GM19043 (cell line): ENCODE measurements at regions not wholly inside any gene's neighbourhood (a gene's known extent, or its start where the extent isn't known, plus 50 kb on each side); places are given as distances from the start of the nearest gene placed in this dataset.

Source experiments
- ATAC-seq: cut with Tn5 transposase; IDR thresholded peaks from one replicate; pipeline ENCODE4 v1.9.1; 2021; ENCODE audit warnings: low read depth; ENCODE audit not compliant: unreplicated experiment

DNA sequence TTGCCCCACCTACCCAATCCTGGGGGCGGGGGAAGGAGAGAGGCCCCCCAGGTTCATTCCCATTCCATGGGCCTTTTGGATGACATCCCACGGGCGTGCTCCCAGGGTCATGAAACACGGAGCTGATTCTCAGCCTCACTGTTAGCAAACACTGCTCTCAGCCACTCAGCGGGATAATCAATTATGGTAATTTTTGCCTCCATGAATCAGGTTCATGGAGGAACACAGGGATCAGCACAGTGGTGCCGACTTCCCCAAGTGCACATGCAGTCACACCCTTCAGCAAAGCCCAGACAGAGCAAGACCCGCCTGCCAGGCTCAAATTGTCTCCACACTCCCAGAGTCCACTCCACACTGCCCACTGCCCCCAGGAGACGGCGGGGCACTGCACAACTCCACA is 164.6 kb downstream of the ENGASE start:
- no peak for ATAC-seq

DNA sequence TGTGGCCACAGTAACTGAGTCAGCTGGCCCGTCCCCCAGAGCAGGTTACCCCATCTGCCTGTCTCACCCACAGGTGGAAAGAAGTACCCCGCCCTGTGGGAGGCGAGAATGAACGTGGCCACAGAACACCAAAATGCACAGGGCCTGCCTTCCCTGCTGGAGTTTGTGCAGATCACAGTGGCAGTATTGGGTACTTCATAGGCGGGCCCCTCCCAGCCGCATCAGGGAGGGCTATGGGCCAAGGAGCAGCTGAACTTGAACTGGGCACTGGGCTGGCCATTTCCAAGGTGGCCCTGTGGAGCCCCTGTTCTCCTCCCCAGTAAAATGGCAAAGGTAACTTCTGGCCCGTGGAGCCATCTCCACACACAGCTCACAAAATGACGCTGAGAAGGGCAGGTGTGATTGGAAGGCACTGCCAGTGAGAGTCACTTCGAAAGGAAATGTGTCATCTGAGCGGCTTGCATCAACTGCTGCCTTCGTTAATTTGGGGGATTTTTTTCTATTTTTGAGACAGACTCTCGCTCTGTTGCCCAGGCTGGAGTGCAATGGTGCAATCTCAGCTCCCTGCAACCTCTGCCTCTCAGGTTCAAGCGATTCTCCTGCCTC is 162.9 kb downstream of the ENGASE start:
- ATAC-seq = no peak

DNA sequence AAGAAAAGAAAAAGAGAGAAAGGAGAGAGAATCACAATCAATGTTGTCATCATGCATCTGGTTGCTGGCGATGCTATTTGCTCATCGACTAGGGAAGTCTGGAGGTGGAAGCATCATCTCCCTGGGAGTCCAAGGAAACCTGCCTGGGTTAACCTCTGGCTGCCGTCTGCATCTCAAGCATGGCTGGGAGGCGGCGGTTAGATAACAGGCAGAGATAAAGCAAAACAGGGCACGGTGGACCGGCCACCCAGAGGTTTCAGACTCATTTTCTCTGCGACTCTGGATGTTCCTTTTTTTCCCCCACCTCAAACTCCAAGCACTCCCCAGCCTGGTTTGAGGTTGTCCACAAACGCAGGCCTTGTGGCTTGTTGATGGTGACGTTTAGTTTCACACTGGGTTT is 161.2 kb downstream of the ENGASE start:
- ATAC-seq = no peak

DNA sequence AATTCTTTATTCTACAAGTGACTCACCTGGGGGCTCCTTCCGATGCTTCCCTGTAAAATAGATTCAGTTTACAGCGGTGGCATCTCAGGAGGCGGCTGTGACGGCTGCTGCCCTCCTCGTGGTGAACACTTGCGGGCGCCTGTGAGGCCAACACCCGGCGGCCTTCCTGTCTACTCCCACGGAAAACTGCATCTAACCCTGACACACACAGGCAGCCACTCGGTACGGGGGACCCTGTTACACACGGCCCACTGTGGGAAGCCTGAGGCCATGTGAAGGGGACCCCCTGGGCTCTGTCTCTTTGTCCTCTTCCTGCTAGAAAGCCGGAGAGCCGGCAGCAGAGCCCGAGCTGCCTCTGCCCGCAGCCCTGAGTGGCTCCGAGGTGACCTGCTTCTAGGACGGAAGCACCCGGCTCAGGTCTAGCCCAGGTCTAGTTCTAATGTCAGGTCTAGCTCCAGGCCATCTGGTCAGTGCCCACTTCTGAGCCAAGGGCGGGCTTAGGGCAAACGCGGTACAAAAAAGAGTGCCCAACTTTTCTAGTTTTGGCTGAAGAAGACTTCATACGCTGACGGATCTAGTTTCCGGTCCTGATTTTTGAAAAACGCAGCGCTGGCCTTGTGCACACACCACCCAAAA is 159.4 kb downstream of the ENGASE start:
- ATAC-seq = no peak

DNA sequence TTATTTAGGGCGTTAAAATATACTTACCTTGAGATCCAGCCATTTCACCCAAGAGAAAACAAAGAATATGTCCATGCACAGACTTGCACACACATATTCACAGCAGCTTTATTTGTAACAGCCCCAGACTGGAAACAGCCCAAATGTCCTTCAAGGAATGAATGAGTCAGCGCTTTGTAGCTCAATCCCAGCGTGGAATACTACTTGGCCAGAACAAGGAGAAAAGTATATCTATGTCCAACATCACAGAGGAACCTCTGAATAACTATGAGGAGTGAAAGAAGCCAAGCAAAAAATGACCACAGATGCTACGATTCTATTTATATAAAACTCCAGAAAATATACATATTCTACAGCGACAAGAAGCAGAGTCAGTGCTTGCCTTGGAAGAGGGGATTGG is 158.3 kb downstream of the ENGASE start:
- no peak for ATAC-seq

DNA sequence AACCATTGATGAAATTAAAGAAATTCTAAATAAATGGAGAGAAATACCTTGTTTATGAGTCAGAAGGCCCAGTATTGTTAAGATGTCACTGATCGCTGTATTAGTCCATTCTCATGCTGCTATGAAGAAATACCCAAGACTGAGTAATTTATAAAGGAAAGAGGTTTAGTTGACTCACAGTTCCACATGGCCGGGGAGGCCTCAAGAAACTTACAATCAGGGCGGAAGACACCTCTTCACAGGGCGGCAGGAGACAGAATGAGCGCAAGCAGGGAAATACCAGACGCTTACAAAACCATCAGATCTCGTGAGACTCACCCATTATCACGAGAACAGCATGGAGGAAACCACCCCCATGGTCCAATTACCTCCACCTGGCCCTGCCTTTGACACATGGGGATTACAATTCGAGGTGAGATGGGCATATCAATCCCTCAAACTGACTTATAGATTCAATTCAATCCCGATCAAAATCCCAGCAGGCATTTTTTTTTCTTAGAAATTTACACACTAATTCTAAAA is 157.2 kb downstream of the ENGASE start:
- no peak for ATAC-seq

DNA sequence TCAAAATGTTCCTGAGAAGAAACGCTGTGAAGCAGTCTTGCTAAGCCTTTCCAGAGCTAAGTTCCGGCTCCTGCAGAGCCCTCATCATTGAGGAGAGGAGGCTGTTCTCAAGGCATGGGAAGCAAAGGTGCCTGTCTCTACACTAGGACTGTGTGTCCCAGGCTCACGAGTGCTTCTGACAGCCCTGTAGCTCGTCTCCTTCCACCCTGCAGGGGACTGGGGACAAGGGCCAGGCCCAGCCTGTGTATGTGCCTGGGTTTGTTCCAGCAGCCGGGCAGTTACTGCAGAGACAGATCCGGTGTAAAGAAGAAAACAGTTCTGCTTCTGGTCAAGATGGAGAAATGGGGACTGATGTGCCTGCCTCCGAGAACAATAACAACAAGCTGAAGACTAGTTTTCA is 156.0 kb downstream of the ENGASE start:
- ATAC-seq = no peak

DNA sequence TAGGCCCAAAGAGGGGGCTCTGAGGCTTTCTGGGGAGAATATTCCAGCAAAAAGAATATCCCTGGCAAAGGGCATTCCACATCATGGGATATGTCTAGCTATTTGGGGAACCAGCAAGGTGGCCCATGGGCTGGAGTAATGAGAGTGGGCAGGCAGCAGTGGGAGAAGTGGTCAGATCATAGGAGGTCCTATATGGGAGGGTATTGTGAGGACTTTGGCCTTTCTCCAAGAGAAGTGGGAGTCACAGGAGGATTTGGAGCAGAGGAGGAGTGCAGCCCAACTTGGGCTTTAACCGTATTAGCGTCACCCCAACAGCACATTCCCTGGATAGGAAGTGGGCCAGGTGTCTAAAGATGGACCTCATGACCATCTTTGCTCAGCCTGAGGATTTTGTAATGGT is 151.4 kb downstream of the ENGASE start:
- ATAC-seq = no peak

DNA sequence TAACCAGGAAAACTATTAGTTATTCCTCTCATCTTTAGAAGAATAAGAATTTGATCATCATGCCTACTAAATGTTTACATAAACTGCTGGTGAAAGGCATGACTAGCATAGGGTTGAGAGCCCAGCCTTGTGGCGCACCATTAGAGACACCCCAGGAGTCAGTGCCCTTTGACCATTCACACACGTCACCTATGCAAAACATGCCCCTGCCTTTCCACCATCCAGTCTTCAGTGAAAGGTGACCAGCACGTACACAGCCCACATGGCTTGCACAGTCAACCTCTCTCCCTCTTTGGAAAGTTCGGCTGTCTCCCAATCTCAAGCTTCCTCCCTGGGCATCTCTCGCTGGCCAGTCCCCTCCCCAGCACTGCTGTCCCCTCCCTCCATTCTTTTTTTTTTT is 150.3 kb downstream of the ENGASE start:
- ATAC-seq = no peak

DNA sequence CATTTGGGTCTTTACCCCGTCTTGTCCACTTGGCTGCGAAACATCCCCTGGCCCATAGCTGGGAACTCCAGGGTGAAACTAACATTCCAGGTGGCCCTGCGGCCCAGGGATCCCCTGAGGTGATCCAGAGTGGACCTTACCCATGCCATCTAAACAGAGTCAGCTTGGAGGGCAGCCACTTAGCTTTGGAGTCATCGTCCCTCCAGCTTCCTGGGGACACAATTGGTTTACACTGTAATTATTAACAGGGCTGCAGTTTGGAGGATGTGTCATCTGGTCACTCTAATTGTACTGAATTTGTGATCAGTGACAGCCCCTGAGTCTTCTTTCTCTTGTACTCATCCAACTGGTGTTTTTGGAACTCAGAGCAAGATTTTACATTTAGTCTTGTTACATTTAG is 149.9 kb downstream of the ENGASE start:
- no peak for ATAC-seq

DNA sequence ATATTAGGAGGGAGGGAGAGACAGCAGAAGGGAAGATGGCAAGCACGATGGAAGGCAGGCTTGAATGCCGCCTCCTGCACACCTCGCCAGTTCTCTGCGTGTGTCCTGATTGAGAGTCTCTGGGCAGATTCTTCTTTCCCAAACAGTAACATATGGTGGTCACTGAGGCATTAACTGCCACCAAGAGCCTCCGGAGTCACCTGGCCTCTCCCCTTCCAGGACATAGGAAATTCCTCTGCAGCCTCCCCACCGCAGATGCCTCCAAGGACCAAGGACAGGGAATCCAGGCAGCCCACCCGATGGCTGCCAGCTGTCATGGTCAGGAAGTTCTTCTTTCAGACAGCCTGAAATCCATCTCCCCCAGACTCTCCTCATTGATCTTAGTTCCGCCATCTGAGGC is 149.3 kb downstream of the ENGASE start:
- ATAC-seq = no peak

DNA sequence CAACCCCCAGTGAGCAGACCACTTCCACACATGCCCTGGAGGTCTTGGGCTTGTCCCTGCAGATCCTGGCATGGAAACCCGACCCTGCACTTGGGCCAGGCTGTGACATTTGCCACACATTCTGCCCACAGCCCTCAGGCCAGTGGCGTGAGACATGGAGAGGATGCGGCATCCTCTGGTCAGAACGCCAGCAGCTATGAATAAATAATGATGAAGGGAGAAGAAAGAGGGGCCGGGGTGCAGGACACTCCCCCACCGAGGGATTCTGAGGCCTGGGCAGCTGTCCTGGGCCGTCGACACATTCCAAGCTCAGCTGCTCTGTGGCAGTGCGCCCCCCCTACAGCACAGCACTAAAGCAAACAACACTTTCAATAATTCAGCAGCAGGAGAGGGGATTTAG is 148.8 kb downstream of the ENGASE start:
- ATAC-seq = no peak

DNA sequence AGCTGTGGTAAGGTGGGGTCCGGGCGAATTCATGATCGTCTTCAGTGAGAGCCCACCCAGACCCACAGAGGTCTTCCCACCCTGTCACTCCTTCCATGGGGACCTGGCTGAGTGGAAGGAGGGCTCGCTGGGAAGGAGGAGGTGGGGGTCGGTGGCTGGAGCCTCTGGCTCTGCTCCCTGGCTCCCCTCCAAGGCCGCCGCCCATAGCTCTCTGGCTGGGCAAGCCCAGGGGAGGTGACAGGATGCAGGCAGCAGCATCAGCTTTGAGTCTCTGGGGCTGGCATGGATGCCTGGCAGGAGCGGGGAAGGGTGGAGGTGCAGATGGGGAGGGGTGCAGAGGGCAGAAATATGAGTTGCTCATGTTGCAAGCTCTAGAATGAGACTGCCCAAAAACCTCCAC is 147.0 kb downstream of the ENGASE start:
- no peak for ATAC-seq

DNA sequence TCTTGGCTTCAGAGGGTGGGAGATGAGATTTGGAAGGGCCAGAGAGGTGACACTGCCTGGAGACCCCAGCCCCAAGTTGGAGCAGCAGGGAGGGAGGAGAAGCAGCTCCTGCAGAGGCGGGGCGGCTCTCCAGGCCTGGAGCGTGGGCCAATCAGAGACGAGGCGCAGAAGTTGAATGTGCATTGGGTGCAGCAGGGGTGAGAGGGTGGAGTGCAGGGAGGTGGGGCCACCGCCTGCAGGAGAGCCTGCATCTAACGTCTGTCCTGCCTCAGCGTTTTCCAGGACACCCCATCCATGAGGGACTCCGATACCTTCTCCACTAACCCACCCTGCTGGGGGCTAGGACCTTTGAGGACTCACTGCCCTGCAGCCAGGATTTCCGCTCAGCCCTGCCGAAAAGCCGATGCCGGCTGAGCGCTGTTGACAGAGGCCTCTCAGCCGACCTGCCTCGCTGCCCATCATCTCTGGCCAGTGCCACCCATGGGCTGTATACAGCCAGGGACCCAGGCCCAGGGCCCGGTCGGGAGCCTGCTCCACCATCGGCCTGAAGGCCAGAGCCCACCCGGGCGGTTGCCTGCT is 146.2 kb downstream of the ENGASE start:
- ATAC-seq = no peak

DNA sequence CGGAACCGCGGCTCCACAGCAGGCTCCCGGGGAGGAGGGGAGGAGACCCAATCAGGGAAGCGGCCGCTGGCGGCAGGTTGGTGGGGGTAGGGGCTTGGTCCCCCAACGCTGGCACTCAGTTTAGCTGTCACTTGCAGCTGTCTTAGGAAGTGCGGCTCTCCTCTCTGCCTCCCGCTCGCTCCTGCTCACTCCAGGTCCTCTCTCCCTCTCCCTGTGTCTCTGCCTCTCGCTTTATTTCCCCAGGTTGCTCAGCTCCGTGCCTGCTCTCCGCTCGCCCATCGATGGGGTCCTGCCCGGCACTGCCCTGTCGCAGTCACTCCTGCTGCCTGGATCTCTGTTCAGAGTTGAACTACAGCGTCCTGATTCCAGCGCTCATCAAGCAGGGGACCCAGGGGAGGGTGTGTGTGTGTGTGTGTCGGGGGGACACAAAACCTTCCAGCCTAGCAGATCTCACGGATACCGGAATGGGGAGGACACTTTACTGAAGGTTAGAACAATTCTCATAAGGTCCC is 145.6 kb downstream of the ENGASE start:
- no peak for ATAC-seq

DNA sequence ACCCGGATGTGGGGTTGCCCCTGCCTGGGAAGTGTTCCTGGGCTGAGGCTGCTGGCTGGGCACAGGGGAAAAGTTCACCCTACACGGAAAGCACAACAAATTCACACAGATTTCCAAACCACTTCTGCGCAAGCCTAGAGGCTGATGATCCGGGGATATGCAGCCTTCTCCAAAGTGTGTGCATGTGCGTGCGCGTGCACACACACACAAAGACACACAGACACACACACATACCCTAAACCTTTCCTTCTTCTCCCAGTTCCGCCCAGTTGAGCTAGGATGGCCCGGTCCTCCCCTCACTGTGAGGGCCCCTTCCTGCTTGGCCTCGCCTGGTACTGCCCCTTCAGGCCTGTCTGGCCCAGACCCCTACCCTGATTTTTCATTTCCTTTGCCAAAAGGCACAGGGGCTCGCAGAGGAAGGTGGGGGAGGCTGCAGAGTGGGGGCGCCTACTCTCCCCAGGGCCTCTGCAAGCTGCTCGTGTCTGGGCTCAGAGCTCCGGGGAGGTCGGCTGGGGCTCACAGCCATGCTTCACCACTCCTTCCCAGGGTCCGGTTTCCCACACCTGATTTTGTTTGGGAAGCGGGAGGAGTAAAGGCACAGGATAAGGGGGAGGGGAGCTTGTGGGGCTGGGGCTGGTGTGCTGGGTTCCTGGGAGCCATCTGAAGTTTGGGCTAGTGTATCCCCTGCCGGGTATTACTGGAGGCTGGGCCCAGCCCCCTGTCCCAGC is 144.7 kb downstream of the ENGASE start:
- no peak for ATAC-seq

DNA sequence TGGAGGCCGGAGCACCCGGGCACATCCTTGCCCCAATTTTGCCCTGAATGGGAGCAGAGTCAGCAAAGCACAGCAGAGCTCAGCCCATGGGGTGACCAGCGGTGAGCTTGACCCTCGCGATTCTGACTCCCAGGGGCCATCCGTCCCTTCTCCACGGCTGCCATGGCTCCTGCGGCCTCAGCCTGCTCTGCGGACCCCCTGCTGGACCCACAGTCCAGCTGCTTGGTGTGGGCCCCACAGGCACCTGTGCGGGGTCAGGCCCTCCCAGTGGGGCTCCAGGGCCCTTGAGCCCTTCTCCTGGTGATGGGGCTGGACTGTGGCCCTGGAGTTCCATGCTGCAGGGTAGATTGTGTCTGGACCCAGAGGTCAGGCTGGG is 144.2 kb downstream of the ENGASE start:
- ATAC-seq = no peak

DNA sequence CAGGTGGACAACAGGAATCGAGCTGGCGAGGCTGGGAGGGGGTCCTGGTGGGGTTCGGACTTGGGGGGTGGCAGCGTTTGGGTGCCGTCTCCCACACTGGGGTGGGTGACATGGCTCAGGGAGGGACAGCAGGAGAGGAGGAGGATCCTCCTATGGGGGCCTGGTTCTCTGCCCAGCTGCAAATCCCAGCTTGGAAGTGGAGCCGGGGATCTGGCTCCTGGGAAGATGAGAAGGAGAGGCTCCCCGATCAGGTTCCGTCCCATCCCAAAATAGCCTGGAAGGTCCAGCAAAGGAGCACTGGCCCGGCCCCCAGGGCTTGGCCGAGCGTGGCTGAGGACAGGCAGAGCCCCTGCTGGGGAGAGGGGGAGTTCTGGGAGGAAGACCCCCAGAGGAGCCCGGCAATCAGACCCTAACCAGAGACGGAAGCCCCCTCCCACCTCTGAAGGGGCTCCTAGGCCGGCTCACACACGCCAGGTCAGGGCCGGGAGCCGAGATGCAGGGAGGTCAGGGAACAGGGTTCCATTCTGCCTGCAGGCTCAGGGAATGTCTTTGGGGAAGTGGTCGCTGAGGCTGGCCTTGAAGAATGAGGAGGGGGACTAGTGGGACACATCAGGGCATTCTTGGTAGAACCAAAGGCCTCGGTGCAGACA is 143.7 kb downstream of the ENGASE start:
- no peak for ATAC-seq

DNA sequence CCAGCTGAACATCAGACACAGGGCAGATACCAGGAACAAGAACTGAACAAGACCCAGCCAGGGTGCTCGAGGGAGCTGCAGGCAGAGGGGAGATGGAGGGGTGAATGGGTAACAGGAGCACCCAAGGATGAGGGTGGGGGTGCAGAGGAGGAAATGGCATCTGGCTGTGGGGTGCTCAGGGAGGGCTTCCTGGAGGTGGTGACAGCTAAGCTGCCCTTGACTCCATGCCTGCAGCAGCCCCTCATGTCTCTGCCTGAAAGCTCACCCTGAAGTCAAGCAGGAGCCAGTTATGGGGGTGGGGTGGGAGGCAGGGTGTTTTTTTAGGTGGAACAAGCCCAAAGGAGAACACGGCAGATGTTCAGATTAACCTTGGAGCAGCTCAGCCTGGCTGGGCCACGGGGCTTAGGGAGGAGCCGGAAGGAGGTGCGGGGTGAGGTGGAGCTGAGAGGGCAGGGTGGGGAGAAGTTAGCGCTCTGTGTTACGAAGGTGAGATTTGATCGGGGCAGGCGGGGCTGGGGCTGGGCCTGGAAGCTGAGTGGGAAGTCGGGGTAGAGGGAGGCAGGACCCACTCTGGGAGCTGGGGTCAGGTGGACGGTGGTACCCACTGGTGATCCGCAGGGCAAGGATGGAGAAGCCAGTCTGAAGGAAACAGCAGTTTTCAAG is 143.0 kb downstream of the ENGASE start:
- no peak for ATAC-seq

DNA sequence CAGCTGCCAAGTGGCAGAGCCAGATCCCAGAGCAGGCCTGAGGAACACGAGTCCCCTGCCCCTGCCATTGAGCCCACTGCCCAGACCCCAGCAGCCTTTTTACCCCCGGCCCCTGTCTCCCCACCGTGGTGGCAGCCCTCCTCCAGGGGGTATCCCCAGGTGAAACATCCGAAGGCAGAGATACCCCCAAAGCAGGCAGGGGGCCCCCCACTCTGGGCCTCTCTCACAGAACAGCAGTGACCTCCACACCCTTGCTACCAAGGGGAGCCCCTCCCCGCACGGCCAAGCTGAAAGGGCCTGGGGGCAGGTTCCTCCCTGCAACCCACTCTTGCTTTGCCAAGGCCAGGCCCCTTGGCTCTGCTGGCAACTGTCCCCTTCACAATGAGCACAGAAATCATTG is 142.2 kb downstream of the ENGASE start:
- ATAC-seq = no peak
